H54 (cell line): ENCODE measurements at regions not wholly inside any gene's neighbourhood (a gene's known extent, or its start where the extent isn't known, plus 50 kb on each side); places are given as distances from the start of the nearest gene placed in this dataset.
A peak's percentile ranks its signal among the peaks of the same experiment; 100 is the strongest.
"Not testable (repeated sequence)": the region's sequence is repeated elsewhere in the genome, so short reads cannot be mapped to it uniquely, and the experiment has no call there.

ENCODE experiments used
- DNase-seq: peaks from one replicate; pipeline ENCODE4 v3.0.0; 2011; ENCODE audit warnings: low spot score, mixed read lengths; ENCODE audit not compliant: insufficient read length
- FAIRE-seq: peaks from 3 replicates; lab custom pipeline; 2011; peaks lifted over from hg19 to GRCh38; lab: Jason Lieb, UNC
- POLR2A ChIP-seq: IDR thresholded peaks from 2 replicates; pipeline ENCODE4 v1.6.1; 2011; ENCODE audit warnings: low read depth, mild to moderate bottlenecking, low read length

DNA sequence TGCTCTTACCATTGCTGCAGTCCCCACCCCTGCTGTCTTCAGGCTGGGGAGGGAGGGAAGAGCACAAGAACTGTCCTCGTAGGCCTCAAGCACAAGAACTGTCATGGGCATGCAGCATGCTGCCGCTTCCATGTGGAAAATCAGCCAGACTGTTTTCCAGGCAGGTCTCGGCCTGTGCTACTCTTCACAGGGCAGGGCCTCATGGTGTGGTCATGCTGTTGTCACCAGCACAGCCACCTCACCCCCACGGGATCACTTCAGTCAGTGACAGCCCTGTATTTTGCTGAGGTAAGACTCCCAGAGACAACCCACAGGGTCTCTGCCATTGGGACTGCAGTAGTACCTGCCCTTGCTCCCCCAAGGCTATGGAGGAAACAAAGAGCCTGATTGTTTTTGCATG, 205.3 kb downstream of the NAP1L3 start:
- no peak for DNase-seq
- no peak for FAIRE-seq
- no peak for TF ChIP-seq POLR2A

DNA sequence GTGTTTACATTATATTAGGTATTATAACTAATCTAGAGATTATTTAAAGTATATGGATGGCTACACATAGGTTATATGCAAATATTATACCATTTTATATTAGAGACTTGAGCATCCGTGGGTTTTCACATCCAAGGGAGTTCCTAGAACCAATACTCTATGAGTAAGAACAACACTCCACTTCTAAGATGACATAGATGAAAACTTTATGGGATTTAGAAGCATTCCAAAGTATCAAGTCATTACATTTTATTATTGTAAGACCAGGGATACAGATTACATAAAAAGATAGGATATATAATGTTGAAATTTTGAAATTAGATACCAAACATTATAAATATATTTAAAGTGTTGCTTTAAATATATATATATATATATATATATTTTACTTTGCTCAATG, 207.0 kb downstream of the NAP1L3 start:
- no peak for TF ChIP-seq POLR2A
- DNase-seq, result no peak
- no peak for FAIRE-seq

DNA sequence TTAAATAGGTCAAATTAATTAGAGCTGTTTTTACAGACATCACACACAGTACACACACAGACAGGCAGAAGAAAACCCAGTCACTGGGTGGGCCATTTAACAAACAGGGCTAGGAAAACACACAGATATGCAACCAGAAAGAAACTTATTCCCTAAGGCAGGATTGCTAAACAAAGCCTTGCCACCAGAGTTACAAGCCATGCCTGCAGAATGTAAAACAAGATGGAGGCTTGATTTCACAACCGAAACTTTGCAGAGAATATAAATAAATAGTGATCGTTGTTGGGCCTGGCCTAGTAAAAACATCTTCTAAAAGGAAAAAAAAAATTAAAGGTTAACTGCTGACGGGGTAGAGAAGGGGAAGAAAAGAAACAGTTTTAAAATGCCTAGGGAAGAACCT, 212.3 kb downstream of the NAP1L3 start:
- no peak for TF ChIP-seq POLR2A
- FAIRE-seq (no peak), DNase-seq (no peak)

DNA sequence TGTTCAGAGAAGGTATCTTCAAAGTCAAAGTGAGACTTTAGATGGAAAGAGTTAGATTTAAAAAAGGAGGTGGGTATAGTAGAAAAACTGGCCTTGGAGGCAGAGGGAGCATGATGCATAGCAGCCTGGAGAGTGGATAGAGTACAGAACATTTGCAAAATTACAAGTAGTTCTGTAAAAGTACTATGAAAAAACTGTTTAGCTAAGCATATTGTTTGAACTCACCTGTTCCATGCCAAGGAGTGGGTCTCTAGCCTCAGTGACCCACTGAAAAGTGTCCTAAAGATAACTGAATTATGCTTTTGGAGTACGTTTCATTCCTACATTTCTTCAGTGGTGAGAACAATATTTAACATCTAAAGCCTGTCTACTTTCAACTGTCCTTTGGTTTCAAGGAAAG, 218.9 kb downstream of the NAP1L3 start:
- DNase-seq, result no peak
- FAIRE-seq, result no peak
- TF ChIP-seq POLR2A, result no peak

DNA sequence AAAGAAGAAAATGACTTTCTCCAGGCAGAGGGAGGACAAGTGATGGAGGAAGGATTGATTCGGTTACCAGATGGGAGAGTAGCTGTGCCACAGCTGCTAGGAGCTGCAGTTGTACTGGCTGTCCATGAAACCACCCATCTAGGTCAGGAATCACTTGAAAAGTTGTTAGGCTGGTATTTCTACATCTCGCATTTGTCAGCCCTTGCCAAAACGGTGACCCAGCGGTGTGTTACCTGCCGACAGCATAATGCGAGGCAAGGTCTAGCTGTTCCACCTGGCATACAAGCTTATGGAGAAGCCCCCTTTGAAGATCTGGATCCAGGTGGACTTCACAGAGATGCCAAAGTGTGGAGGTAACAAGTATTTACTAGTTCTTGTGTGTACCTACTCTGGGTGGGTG, 238.7 kb downstream of the NAP1L3 start:
- not testable (repeated sequence) for DNase-seq, FAIRE-seq

DNA sequence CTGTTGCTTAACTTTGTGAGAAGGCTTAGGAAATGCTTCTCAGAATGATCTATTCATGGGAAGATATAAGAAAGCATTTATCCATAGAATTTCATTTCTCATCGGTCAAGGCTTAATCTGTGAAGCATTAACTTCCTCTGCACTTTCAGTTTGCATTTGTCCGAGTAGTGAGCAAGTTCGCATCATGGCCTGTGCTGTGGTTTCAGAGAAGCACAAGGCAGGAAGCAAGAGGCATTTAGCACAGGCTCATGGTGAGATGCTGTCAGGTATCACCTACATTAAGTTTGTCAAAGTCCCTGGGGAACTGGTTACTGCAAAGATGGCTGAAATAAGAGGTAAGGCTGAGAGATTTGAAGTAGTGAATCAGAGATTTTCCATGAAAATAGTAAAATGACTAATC, 244.9 kb downstream of the NAP1L3 start:
- DNase-seq (no peak), FAIRE-seq (no peak)
- no peak for TF ChIP-seq POLR2A

DNA sequence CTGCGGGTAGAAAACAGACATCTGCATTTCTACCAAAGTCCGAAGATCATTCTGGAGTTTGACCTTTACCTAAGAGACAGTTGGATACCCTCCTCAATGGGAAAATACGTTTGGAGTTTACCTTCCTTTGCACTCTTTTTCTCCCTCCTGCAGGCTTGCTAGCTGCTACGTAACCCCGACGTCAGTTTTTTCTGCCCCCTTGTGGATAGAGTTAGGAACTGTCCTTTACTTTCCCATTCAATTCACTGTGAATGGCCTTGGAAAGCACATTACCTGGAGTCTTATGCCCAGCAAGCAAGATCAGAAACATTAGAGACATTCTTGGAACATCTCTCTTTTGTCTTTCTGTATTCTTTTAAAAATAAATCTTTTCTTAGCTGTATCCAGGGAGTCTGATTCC, 250.7 kb downstream of the NAP1L3 start:
- no peak for TF ChIP-seq POLR2A
- FAIRE-seq (no peak), DNase-seq (peak; percentile 2)

DNA sequence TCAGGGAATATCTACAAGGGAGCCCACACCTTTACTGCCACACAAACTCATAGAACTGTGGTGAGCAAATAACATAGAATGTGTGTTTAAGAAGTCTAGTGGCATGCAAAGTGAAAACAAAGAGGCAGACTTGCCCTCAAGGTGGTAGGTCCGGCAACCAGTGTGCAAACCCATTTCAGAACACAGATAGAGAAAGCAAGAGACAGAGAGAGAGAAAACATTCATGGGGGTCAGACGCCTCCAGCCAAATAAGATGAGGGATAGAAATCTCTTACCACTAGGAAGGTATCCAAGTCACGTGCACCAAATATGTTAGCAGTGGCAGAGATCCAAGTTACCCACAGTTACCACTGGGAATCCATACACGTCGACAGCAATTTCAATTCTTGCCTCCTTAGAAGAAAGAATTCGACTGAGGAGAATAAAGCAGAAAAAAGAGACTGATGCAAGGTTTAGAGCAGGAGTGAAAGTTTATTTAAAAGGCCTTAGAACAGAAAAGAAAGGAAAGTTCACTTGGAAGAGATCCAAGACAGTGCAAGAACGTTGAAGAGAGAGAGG, 252.8 kb downstream of the NAP1L3 start:
- DNase-seq (no peak), FAIRE-seq (no peak)
- TF ChIP-seq POLR2A, result no peak

DNA sequence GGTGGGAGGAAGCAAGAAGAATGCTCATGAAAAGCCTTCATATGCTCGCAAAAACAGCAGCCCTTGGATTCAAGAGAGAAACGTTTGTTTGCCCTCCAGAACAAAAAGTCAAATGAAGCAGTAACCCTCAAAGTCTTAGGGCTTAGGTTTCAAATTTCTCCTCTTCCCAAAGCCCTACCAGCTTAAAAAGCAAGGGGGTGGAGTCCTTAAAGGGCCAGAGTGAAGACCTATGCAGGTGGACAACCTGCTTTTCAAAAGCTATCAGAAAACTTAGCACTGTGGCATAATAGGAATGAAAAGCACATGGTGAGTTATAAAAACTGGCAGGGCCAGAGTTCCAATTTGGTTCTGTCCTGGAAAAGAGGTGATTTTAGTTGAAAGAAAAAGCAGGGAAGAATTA, 253.3 kb downstream of the NAP1L3 start:
- TF ChIP-seq POLR2A, result no peak
- DNase-seq (no peak), FAIRE-seq (no peak)

DNA sequence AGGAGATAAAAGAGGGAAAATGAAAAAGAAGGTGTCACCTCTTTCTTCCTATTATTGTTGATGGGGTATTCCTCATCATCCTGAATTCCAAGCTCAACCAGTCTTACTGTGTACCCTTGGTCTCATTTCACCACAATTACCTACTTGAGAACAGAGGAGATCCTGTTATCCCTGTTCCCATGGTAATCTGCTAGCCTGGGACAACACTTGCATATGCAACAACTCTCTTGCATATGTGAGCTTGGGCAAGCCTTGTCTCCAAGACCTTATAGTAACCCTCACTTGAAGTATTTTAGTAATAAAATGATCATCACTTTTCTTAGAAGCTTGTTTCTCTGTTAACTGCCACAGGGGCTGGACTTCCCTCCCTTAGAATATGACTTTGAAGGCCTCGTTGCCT, 253.7 kb downstream of the NAP1L3 start:
- no peak for FAIRE-seq

DNA sequence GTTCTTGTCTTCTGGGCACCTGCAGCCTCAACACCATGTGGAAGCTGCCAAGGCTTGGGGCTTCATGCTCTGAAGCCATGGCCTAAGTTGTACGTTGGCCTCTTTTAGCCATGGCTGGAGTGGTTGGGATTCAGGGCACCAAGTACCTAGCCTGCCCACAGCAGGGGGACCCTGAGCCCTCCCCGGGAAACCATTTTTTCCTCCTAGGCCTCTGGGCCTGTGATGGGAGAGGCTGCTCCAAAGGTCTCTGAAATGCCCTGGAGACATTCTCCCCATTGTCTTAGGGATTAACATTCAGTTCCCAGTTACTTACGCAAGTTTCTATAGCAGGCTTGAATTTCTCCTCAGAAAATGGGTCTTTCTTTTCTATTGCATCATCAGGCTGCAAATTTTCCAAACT, 269.3 kb downstream of the NAP1L3 start:
- DNase-seq (no peak), FAIRE-seq (no peak)
- TF ChIP-seq POLR2A, result no peak

More for the DNA sequence above, 253.7 kb downstream of the NAP1L3 start:
- no peak for TF ChIP-seq POLR2A
- DNase-seq, result no peak

DNA sequence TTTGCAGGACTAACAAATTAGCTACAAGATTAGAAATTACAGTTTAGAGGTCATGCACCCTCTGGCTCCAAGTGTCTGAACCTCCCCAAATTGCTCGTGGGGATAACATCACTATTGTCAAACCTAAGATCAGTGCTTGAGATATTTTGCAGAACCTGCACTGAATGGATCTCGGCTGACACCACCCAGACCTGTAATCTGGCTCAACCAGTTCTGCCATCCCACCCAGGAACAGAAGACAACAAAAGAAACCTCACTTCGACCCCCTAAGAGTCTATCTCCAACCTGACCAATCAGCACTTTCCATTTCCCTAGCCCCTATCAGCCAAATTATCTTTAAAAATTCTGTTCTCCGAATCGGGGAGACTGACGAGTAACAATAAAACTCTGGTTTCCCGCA, 318.7 kb downstream of the NAP1L3 start:
- FAIRE-seq, result no peak
- no peak for DNase-seq
- TF ChIP-seq POLR2A, result no peak

DNA sequence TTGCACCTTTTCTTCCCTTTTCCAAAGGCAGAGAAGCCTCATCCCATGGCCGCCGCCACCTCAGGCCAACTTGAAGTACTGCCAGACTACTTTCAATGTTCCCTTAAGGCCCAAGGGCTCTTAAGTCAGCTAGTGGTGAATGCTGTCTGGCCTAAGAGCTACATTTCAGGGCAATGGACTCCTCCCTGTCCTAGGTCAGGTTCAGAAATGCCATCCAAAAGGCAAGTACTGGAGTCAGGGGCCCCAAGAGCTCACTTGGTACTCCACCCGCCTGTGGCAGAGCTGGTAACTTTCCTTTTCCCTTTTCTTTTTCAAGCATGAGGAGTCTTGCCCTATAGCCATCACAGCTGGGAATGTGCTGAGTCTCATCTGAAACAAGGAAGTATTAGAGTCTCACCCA, 327.1 kb downstream of the NAP1L3 start:
- FAIRE-seq, result no peak
- no peak for DNase-seq
- TF ChIP-seq POLR2A, result no peak

DNA sequence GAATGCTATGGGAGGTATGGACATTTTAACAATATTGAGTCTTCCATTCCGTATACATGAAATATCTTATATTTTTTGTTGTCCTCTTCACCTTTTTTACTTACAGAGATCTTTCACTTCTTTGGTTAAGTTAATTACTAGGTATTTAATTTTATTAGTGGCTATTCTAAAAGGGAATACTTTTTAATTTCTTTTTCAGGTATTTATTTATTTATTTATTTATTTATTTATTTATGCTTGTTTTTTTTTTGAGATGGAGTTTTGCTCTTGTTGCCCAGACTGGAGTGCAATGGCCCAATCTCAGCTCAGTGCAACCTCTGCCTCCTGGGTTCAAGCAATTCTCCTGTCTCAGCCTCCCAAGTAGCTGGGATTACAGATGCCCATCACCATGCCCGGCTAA, 329.1 kb downstream of the NAP1L3 start:
- not testable (repeated sequence) for DNase-seq, FAIRE-seq

DNA sequence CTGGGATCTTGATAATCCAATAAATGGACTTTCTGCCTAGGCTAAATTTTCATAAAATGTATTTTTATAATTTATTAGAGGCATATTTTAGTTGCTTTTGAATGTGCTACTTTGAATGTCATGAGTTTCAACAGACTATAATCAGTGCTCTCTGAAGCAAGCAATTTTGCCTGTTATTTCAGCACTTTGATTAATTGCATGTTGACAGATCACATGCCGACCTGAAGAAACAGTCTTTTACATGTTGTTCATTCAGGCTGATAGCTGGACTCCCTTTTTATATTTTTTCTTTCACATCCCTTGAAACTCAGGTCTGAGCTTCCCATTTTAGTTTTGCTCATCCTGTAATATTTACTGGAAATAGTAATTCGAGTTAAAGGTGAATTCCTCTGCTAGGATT, 341.0 kb downstream of the NAP1L3 start:
- no peak for DNase-seq
- FAIRE-seq, result no peak
- TF ChIP-seq POLR2A, result no peak

DNA sequence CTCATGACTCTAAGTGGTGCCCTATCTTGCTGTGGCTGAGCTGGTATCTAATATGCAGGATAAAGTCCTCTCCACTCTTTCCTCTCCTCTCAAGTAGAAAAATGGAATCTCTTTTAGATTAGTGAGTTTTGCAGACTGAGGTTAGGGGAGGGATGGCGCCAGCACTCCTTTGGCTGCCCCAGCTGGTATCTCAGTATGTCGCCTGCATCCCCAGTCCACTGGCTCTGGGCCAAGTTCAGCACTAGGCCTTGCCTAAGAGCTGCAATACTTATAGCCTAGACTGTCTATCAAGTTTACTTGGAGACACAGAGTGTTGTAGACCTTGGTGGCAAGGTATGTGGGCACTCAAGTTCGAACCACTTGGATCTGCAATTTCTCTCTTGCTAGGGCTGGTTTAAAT, 351.3 kb downstream of the NAP1L3 start:
- DNase-seq, result no peak
- no peak for TF ChIP-seq POLR2A
- FAIRE-seq, result no peak
